Mesodermal cell (in vitro differentiated cells): ENCODE measurements at regions not wholly inside any gene's neighbourhood (a gene's known extent, or its start where the extent isn't known, plus 50 kb on each side); places are given as distances from the start of the nearest gene placed in this dataset.
"Not testable (repeated sequence)": the region's sequence is repeated elsewhere in the genome, so short reads cannot be mapped to it uniquely, and the experiment has no call there.

Experiments
- H3K27ac ChIP-seq: 2 replicates; pipeline ENCODE4 v1.7.0; 2013; ENCODE audit warnings: mild to moderate bottlenecking, low read depth, low read length, moderate library complexity; ENCODE audit not compliant: severe bottlenecking
- H3K36me3 ChIP-seq: 2 replicates; pipeline ENCODE4 v1.7.1; 2013; ENCODE audit warnings: mild to moderate bottlenecking, low read length, moderate library complexity; ENCODE audit not compliant: control insufficient read depth, insufficient read depth
- H3K4me1 ChIP-seq: one replicate; pipeline ENCODE4 v1.7.1; 2013; ENCODE audit warnings: mild to moderate bottlenecking, low read length; ENCODE audit not compliant: insufficient read depth, control insufficient read depth, poor library complexity, severe bottlenecking
- H3K4me3 ChIP-seq: 2 replicates; pipeline ENCODE4 v1.7.0; 2013; ENCODE audit warnings: low read length, control low read depth, mild to moderate bottlenecking; ENCODE audit not compliant: insufficient read depth, poor library complexity, severe bottlenecking; ENCODE audit errors: extremely low read depth
- H3K9me3 ChIP-seq: 2 replicates; pipeline ENCODE4 v1.7.1; 2013; ENCODE audit warnings: mild to moderate bottlenecking, low read length, moderate library complexity; ENCODE audit not compliant: control insufficient read depth
- WGBS, 2 experiments: methylation state at CpG; one replicate each; pipeline ENCODE4 v1.1.5; 2013; ENCODE audit warnings: missing lambda C conversion rate in 2 of 2; ENCODE audit not compliant: insufficient coverage in 2 of 2; 5-methylcytosine and 5-hydroxymethylcytosine counted together

DNA sequence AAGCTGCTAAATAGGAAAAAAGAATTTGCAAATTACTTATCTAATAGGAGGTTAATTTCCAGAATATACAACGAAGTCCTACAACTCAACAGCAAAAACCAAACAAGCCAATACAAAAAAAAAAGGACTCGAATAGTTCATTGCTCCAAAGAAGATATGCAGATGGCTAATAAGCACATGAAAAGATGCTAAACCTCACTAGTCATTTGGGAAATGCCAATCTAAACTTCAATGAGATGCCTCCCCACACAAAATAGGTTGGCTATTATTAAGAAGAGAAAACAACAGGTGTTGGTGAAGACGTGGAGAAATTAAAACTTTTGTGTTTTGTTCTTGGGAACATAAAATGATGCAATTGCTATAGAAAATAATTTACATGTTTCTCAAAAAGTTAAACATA is 1634.4 kb upstream of the DDX18 start:
- Histone ChIP-seq H3K36me3 (no peaks in the 10 kb centered on the region), H3K4me1 (no peaks in the 10 kb centered on the region), H3K4me3 (no peak overlapping the region), H3K9me3 (no peaks in the 10 kb centered on the region), H3K27ac (no peak overlapping the region)
- WGBS, 2 experiments = no CpG with 5 or more reads among the region's 3 CpGs

DNA sequence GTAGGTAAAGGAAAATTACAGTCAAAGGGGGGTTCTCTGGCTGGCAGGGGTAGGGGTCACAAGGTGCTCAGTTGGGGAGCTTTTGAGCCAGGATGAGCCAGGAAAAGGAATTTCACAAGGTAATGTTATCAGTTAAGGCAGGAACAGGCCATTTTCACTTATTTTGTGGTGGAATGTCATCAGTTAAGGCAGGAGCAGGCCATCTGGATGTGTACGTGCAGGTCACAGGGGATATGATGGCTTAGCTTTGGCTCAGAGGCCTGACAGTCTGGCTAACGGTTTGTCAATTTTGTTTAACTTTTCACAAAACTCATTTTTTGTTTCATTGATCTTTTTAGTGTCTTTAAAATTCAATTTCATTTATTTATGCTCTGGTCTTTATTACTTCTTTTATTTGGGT is 1623.8 kb upstream of the DDX18 start:
- not testable (repeated sequence) for H3K36me3 ChIP-seq, H3K4me3 ChIP-seq, H3K27ac ChIP-seq, H3K9me3 ChIP-seq, H3K4me1 ChIP-seq
- WGBS, 2 experiments = no CpG with 5 or more reads among the region's 2 CpGs

DNA sequence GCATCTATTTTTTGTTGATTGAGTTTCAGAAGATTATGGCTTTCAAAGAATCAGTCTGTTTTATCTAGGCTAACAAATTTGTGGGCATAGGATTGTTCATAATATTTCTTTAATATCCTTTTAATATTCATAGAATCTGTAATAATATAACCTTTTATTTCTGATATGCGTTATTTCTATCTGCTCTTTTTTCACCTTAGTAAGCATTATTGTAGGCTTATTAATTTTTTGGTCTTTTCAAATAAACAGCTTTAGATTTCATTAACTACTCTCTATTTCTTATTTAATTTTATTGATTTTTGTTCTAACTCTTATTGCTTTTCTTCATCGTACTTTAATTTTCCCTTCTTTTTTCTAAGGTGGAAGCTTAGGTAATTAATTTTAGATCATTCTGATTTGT is 1614.4 kb upstream of the DDX18 start:
- Histone ChIP-seq H3K27ac (no peak overlapping the region), H3K36me3 (no peaks in the 10 kb centered on the region), H3K9me3 (no peaks in the 10 kb centered on the region), H3K4me1 (no peaks in the 10 kb centered on the region), H3K4me3 (no peak overlapping the region)
- no CpG with 5 or more reads among the region's 2 CpGs for whole genome bisulfite sequencing, 2 experiments

DNA sequence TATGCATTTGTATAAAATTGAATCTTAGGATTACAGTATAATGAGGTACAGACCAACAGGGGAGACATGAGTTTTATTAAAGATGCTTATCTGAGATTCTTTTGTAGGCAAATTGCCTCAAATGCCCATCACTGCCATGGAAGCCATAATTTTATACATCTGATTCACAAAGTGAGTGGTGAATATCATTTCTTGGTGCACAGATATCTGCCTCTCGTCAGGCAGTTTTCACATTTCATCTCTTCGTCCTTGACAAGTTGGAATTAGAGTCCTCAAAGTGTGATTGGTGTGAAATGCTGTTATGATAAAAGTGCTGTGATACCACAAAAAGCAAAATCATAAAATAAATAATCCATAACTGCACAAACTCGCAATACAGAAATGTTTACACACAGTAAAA is 1602.8 kb upstream of the DDX18 start:
- Histone ChIP-seq H3K4me3 (no peak overlapping the region), H3K36me3 (no peaks in the 10 kb centered on the region), H3K4me1 (no peaks in the 10 kb centered on the region), H3K9me3 (no peaks in the 10 kb centered on the region), H3K27ac (no peak overlapping the region)
- no CpG with 5 or more reads among the region's 3 CpGs for WGBS, 2 experiments

DNA sequence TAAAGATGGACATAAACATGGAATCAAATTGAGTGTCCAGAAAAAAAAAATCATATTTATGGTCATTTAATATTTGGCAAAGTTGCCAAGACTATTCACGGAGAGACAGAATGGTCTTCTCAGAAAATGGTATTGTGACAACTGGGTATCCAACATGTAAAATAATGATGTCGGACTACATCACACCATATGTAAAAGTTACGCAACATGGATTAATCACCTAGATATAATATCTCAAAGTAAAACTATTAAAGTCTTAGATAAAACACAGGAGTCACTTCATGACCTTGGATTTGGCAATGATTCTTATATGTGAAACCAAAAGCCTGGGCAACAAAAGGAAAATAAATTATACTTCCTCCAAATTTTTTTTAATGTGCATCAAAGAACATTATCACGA is 1591.7 kb upstream of the DDX18 start:
- Histone ChIP-seq H3K9me3 (no peaks in the 10 kb centered on the region), H3K27ac (no peak overlapping the region), H3K36me3 (no peaks in the 10 kb centered on the region), H3K4me3 (no peak overlapping the region), H3K4me1 (no peaks in the 10 kb centered on the region)
- no CpG with 5 or more reads among the region's 4 CpGs for WGBS, 2 experiments

DNA sequence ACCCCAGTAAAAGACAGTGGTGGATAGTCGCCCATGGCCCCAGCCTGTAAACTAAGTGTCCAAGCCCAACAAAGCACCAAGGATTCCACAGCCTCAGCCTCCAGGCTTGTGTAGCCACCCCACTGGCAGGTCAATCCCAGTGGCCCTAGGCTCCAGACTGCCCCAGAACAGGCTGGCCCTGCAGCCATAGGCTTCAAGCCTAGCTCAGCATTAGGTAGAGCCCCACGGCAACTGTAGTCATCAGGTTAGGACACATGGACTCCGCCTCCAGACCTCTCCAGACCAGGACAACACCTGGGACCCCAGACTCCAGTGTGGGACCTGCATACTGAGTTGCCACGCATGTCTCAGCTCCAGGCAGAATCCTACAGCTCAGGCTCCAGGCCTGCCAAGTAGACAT is 1590.6 kb upstream of the DDX18 start:
- Histone ChIP-seq H3K9me3 (no peaks in the 10 kb centered on the region), H3K36me3 (no peaks in the 10 kb centered on the region), H3K4me3 (no peak overlapping the region), H3K27ac (no peak overlapping the region), H3K4me1 (no peaks in the 10 kb centered on the region)
- WGBS, 2 experiments = 83 to 88% methylated on average over 4 of the region's 4 CpGs

DNA sequence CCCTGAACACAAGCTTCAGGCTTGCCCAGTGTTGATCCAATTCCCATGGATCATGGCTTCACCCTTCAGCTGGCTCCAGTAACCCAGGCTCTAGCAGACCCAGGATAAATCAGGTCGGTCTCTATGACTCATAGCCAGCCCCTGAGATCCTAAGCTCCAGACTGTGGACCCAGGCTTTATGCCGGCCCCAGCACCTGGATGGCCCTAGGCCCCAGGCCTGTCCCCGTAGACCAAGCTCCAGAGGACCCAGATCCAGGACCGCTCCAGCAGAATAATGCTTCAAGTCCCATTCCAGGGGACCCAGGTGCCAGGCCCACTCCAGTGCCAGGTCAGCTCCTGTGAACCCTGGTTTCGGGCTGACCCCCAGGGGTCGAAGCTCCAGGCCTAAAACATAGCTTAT is 1589.9 kb upstream of the DDX18 start:
- H3K9me3 ChIP-seq = no peaks in the 10 kb centered on the region
- H3K27ac ChIP-seq = no peak overlapping the region
- 76 to 95% methylated on average over 3 to 4 of the region's 6 CpGs for WGBS, 2 experiments
- H3K4me3 ChIP-seq = no peak overlapping the region
- H3K36me3 ChIP-seq = no peaks in the 10 kb centered on the region
- no peaks in the 10 kb centered on the region for H3K4me1 ChIP-seq

DNA sequence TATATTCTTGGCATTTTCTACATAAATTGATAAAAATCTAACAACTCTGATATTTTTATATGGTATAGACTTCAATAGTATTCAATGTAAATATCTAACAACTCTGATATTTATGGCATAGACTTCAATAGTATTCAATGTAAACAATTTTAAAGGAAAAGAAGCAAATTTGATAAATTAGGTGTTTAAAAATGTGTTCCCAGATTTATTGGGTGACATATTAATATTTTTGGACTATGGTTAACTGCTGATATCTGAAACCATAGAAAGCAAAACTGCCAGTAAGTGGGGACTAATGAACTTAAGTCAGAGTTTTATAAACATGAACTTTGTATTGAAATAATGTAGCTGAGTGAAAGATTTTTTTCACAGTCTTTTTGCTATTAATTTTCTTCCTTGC is 1576.0 kb upstream of the DDX18 start:
- Histone ChIP-seq H3K4me1 (no peaks in the 10 kb centered on the region), H3K36me3 (no peaks in the 10 kb centered on the region), H3K9me3 (no peaks in the 10 kb centered on the region), H3K27ac (no peak overlapping the region), H3K4me3 (no peak overlapping the region)

DNA sequence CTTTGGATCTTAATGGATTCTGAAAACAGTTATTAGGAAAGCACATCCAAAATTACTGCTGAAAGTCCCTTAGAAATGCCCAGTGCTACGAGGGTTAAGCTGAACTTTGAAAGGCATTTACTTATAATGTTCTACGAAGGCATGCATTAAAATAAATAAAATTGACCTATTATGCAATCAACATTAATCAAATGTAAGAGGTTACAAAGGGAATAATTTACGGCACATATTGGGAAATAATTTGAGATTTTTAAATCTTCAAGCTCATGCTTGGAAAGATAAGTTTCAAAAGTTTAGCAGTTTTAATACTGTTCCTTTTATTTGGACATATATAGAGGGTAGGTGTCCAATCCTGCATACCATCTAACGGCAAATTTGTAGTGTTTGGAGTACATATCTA is 1564.1 kb upstream of the DDX18 start:
- WGBS, 2 experiments = 100% methylated on average over 1 of the region's 4 CpGs; no CpG with 5 or more reads in 1 of the 2 experiments
- H3K36me3 ChIP-seq = no peaks in the 10 kb centered on the region

DNA sequence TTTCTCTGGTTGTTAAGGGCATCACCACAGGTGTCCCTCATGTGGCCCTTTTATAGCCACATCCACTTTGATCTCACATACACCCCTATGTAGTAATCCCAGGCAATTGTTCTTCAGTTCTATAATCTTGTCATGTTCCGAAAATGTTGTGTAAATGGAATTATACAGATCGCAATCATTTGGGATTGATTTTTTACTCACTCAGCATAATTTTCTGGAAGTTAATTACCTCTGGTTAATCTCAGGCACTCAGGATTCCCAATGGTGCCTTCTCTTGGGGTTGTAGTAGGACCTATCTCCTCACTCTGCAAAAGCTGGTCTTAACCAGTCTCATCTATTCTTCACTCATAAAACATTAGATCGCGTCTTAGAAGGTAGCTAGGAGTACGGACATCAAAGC is 1549.6 kb upstream of the DDX18 start:
- H3K27ac ChIP-seq = no peak overlapping the region
- peaks cover 9% of the 10 kb centered on the region for H3K9me3 ChIP-seq
- H3K4me1 ChIP-seq = no peaks in the 10 kb centered on the region
- no peak overlapping the region for H3K4me3 ChIP-seq
- WGBS, 2 experiments = 85 to 87% methylated on average over 3 to 5 of the region's 5 CpGs
- no peaks in the 10 kb centered on the region for H3K36me3 ChIP-seq

More for the DNA sequence above, 1564.1 kb upstream of the DDX18 start:
- H3K9me3 ChIP-seq = peaks cover 7% of the 10 kb centered on the region
- no peak overlapping the region for H3K27ac ChIP-seq
- no peaks in the 10 kb centered on the region for H3K4me1 ChIP-seq
- no peak overlapping the region for H3K4me3 ChIP-seq

DNA sequence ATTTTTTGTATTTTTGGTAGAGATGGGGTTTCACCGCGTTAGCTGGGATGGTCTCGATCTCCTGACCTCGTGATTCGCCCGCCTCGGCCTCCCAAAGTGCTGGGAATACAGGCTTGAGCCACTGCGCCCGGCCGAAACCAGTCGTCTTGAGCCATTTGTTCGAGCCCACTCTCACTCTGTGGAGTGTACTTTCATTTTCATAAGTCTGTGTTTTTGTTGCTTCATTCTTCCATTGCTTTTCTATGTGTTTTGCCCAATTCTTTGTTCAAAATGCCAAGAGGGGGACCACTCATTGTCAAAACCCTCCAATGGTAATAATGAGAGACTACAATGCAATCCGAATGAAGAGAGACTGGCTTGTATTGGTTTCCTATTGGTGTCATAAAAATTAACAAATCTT is 1545.5 kb upstream of the DDX18 start:
- H3K4me1 ChIP-seq = no peaks in the 10 kb centered on the region
- peaks cover 4% of the 10 kb centered on the region for H3K9me3 ChIP-seq
- no peaks in the 10 kb centered on the region for H3K36me3 ChIP-seq
- H3K27ac ChIP-seq = no peak overlapping the region
- WGBS, 2 experiments = 80 to 96% methylated on average over 4 to 6 of the region's 13 CpGs
- H3K4me3 ChIP-seq = no peak overlapping the region

DNA sequence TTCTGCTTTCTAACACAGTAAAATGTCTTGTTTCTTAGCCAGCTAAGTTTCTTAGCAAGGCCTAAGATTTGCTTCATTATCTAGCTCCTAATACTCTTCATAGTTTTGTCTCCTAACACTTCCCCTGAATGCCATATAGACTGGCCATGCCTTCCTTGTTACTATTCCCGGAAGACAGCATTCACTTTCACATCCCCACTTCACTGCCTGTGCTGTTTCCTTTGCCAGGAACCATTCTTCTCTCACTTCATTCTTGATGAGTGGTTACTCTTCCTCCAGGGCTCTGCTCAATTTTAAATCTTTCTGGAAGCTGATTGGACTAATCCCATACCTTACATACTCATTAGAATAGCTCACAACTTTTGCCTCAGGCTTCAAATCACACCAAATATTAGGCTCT is 1510.2 kb upstream of the DDX18 start:
- H3K27ac ChIP-seq = no peak overlapping the region
- H3K4me1 ChIP-seq = no peaks in the 10 kb centered on the region
- no peak overlapping the region for H3K4me3 ChIP-seq
- H3K9me3 ChIP-seq = no peaks in the 10 kb centered on the region
- no peaks in the 10 kb centered on the region for H3K36me3 ChIP-seq
- WGBS, 2 experiments = 90% methylated on average over 1 of the region's 1 CpG; no CpG with 5 or more reads in 1 of the 2 experiments
